ENCODE measurements at regions not wholly inside any gene's neighbourhood (a gene's known extent, or its start where the extent isn't known, plus 50 kb on each side); places are given as distances from the start of the nearest gene placed in this dataset.

DNA sequence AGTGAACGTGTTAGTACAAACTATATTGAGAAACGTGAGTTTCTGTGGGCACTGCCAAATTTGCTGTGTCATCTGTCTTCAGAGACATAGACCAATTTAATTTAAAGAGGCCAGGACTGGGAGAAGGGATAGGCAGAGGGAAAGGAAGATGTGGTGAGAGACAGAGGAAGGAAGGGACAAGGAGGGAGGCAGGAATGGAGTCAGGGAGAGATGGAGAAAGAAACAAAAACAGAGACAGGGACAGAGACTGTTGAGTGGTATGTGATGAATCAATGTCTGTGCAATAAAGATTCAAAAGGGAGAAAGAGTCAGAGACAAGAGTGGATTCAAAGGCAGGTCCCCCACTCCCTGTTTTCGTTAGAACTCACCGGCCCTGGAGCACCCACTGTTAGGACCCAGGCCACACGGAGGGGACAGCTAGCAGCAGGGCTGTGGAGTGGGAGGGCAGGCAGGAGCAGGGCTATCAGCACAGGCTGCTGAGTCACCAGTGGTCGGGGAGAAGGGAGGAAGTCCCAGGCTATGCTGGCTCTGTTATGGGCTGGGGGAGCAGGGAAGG, 51.6 kb upstream of the CHD6 start:
- Mint-ChIP-seq H3K4me1 (ENCODE audit: low read depth) (peaks cover 8% of the 10 kb centered on the region), H3K4me3 (ENCODE audit: low read depth) (no peak overlapping the region), H3K36me3 (ENCODE audit: insufficient read depth) (no peaks in the 10 kb centered on the region), H3K27me3 (no peaks in the 10 kb centered on the region), H3K27ac (peak overlapping the region; percentile 73), H3K9me3 (ENCODE audit: low read depth) (peaks cover 4% of the 10 kb centered on the region)
- TF ChIP-seq, protein P1, sequence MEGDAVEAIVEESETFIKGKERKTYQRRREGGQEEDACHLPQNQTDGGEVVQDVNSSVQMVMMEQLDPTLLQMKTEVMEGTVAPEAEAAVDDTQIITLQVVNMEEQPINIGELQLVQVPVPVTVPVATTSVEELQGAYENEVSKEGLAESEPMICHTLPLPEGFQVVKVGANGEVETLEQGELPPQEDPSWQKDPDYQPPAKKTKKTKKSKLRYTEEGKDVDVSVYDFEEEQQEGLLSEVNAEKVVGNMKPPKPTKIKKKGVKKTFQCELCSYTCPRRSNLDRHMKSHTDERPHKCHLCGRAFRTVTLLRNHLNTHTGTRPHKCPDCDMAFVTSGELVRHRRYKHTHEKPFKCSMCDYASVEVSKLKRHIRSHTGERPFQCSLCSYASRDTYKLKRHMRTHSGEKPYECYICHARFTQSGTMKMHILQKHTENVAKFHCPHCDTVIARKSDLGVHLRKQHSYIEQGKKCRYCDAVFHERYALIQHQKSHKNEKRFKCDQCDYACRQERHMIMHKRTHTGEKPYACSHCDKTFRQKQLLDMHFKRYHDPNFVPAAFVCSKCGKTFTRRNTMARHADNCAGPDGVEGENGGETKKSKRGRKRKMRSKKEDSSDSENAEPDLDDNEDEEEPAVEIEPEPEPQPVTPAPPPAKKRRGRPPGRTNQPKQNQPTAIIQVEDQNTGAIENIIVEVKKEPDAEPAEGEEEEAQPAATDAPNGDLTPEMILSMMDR (IDR thresholded peaks at IDR 0.05; ENCODE audit: unreplicated experiment), result no peak
- no peak for DNase-seq (ENCODE audit: low spot score, unreplicated experiment)

DNA sequence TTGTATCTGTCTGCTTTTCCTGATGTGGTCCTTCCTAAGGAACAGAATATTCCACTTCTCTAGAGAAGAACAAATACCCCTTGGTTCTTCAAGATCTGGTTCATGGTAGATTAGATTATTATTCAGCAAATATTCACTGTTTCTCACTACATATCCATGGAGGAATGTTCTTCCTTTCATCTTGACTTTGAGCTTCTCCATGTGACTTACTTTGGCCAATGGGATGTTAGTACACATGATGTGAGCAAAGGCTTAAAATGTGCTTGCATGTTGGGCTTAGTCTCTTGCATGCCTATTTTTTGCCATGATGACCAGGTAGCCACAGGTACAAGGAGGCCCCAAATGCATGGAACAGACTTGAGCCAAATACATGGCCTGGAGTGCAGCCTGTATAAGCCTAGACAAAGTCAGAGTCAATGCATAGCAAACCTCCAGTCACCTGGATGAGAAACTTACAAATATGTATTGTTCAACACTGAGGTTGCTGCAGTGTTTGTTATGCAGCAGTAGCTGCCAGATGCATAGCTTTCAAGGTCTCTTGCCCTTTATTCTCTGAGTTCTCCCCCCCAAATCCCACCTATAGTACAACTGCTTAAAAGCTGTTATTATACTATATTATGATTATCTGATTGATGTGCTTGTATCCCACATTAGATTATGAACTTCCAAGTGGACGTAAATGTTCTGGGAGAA, 50.0 kb upstream of the CHD6 start:
- Mint-ChIP-seq H3K27ac (no peak overlapping the region), H3K27me3 (no peaks in the 10 kb centered on the region)

More for the DNA sequence above, 50.0 kb upstream of the CHD6 start:
- Mint-ChIP-seq H3K4me1 (ENCODE audit: low read depth) (peaks cover 8% of the 10 kb centered on the region), H3K9me3 (ENCODE audit: low read depth) (peaks cover 4% of the 10 kb centered on the region), H3K4me3 (ENCODE audit: low read depth) (no peak overlapping the region), H3K36me3 (ENCODE audit: insufficient read depth) (no peaks in the 10 kb centered on the region)
- TF ChIP-seq, protein P1 (IDR thresholded peaks at IDR 0.05; ENCODE audit: unreplicated experiment), result no peak
- no peak for DNase-seq (ENCODE audit: low spot score, unreplicated experiment)

Measured in progenitor cell of endocrine pancreas (in vitro differentiated cells).